ENCODE measurements at regions not wholly inside any gene's neighbourhood (a gene's known extent, or its start where the extent isn't known, plus 50 kb on each side); places are given as distances from the start of the nearest gene placed in this dataset.
"Not testable (repeated sequence)": the region's sequence is repeated elsewhere in the genome, so short reads cannot be mapped to it uniquely, and the experiment has no call there.

- DNase-seq = no peak
These were observed 123.3 kb downstream of the KCNA5 start for GRCh38 chr12:5166976-5167375.

DNA sequence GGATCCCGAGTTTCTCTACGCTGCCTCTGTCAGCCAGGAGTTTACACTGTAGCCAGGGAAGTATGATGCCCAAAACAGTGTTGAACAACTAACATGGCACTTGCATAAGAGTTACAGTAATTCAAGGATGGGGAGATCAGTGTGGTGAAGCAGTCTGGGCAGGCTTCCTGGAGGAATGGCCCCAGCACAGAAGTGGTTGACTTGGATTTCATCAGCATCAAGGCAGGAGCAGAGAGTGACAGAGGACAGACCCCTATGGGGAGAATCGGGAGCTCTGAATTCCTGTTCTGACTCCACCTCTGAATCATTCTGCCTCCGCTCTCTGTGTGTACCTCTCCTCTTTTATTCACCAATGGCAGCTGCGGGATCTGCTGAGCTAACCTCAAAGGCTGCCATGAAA lies 124.5 kb downstream of the KCNA5 start:
- no peak for DNase-seq

- no peak for DNase-seq
These were observed 127.2 kb downstream of the KCNA5 start for GRCh38 chr12:5170844-5171243.

DNA sequence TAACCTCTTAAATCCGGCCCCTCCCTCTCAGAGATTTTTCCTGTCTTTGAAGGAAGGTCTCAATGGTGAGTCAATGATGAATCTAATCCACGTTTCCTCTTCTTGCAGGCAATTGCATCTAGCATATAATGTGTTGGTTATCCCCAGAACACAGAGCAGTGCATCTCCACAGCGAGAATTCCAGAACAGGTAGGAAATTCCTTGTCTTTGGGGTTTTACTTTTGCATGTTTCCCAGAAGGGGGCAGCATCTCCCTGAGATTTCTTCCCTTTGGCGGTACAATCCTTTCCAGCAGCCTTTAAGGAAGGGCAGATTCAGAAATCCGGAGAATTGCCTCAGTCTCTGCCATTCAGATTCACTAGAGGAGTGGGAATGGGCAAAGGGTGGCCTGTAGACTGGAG lies 128.0 kb downstream of the KCNA5 start:
- no peak for DNase-seq

- no peak for DNase-seq
These were observed 129.2 kb downstream of the KCNA5 start for GRCh38 chr12:5172886-5173285.

- DNase-seq = no peak
These were observed 129.9 kb downstream of the KCNA5 start for GRCh38 chr12:5173511-5174011.

DNA sequence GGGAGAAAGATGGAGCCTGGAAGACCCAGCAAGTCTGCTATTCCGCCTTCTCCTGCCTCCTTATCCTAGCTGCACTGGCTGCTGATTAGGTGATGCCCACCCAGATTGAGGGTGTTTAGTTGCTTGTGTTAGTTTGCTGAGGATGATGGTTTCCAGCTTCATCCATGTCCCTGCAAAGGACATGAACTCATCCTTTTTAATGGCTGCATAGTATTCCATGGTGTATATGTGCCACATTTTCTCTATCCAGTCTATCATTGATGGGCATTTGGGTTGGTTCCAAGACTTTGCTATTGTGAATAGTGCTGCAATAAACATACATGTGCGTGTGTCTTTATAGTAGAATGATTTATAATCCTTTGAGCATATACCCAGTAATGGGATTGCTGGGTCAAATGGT lies 131.7 kb downstream of the KCNA5 start:
- DNase-seq = not testable (repeated sequence)

GRCh38 chr12:5176036-5176435 lies 132.4 kb downstream of the KCNA5 start:
- DNase-seq = no peak

- no peak for DNase-seq
These were observed 133.4 kb downstream of the KCNA5 start for GRCh38 chr12:5177096-5177495.

DNA sequence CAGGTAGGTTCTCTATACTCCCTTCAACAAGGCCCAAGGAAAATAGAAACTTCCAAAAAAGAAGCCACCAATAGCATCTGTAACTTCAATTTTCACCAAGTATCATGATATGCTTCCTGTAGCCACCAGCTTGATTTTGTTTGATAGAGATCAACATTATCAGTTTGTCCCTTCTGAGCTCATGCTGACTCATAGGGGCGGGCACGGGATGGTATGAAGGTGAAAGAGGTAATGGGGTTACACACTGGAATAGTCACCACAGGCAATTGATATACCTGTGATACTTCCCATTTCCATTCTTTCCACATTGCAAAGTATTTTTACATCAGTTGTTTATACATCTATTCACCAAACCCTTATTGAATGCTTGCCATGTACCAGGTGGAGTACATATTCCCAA lies 134.1 kb downstream of the KCNA5 start:
- DNase-seq = no peak

DNA sequence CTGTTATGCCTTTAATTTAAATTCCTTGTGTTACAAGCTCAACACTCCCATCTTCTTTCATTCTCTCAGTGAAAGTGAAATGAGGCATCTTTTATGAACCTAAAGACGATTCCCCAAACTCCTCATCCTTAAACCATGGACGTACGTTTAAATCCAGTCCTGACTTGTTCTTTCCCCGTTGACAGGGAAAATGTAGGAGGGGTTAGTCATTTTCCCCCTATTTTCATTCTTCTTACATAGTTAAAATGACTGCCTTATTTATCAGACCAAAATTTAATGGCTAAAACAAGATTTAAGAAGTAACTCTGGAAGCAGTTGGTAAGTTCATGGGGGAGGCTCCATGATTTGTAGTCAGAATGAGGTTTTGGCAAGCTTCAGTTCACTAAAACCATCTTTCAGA lies 134.9 kb downstream of the KCNA5 start:
- DNase-seq = no peak

- DNase-seq = no peak
These were observed 136.8 kb downstream of the KCNA5 start for GRCh38 chr12:5180496-5180895.

DNA sequence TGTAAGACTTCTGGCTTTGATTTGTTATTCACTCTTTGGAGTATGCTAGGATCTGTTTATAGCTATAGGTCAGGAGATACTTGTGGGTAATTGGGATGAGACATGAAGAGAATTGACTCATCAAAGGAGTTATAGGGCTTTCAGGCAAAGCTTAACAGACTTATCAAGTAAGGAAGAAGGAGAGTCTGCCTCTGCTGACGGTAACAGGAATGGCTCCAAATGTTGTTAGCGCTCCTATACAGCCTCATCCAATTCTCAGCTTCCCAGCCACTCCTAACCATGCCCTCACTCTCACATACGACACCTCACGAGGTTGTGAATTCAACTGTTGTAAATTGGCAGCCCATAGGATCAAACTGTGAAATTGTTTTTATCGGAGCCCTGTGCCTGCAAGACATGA lies 140.5 kb downstream of the KCNA5 start:
- DNase-seq = no peak

DNA sequence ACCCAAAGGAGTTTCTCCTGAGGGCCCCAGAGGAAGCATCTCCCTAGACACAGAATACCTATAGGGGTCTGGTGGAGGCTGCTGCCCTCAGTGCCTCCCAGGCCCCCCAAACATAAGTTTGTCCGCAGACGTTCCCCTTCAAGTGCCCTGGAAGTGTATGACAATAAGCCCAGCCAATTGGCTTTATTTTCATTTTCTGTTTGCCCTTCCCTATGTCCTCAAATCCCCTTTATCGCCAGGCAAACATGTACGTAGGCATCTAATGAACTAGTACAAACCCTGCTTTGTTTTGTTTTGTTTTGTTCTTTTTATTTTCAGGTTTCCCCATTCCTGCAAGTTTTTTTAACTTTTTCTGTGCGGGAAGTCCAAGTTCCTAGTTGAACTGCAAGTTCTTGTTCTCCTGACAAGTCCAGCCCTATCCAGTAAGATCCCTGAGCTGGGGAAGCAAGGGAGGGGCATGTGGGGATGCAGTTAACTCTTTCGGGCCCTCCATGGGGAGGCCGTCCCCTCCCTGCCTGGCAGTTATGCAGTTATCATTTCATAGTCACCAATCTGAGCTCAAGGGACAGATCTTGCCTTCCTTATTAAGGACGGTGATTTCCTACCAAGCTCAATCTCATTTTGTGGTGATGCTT lies 141.9 kb downstream of the KCNA5 start:
- DNase-seq = no peak

DNA sequence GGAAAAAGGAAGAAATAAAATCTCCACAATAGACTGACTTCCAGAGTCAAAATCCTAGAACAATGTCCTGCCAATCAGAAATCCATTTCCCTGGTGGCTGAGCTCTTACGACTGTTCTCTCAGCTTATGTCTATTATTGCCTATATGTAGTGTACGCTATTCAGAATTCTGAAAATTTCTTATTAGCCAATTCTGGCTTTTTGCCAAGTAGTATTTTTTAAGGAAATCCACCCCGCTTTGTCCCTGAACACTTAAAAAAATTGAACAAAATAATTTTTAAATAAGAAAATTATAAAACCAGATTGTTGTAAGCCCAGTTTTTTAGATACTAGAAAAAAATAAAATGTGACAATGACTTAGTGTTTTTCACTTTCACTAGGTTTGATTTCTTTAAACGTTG lies 143.0 kb downstream of the KCNA5 start:
- DNase-seq = no peak

DNA sequence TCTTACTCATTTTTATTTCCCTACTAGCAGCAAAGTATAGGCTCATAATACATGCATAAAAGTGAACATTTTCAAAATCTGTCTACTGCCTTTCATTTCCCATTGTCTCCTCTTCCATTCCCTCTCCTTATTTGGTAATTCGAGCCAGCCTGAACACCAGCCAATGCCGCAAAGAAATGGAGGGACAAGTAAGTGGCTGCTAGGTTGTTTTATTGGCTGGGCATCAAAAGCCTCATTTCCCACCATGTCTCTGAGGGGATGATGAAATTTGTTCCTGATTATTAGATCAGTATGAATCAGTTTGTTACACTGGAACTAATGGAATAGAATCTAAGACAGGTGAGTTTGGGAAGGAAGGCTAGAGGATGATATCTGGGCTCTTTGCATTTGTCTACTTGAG lies 143.5 kb downstream of the KCNA5 start:
- no peak for DNase-seq

DNA sequence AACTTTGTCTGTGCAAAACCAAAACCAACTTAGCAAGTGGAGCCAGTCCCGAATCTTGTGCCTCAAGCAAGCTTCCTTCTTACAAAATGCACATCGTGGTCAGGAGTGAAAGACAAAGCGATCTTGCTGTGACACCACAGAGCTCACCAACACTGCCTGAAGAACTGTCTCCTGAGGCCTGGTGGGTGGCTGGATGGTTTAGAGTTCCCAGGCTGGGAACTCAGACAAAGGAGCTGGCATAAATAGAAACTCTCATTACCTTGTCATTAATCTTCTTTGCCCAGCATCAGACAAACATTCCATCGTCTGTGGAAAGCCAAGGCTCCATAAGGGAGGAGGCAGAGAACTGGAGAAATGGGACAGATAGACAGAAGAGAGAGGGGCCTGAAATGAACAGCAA lies 144.8 kb downstream of the KCNA5 start:
- DNase-seq = no peak

DNA sequence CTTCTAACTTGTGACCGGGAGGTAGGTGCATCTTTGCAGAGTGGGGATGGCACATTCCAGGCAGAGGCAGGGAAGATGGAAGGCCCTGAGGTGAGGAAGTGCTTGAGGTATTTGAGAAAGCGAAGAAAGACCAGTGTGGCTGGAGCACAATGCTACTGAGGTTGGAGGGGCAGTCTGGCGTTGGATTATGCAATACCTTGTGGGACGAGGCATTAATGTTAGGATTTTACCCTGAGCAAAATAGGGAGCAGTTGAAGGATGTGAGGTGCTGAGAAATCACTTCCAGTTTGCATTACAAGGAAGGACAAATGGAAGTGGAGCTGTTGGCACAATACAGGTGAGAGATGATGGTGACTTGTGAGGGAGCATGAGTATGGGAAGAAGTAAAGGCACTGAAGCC lies 145.5 kb downstream of the KCNA5 start:
- no peak for DNase-seq

GRCh38 chr12:5191803-5192538 lies 148.3 kb downstream of the KCNA5 start:
- no peak for DNase-seq

GRCh38 chr12:5192726-5193125 lies 149.0 kb downstream of the KCNA5 start:
- DNase-seq = no peak

GRCh38 chr12:5194306-5194705 lies 150.6 kb downstream of the KCNA5 start:
- DNase-seq = no peak

GRCh38 chr12:5195244-5195643 lies 151.6 kb downstream of the KCNA5 start:
- DNase-seq = no peak

- DNase-seq = no peak
These were observed 152.0 kb downstream of the KCNA5 start for GRCh38 chr12:5195691-5196090.

- DNase-seq = no peak
These were observed 153.5 kb downstream of the KCNA5 start for GRCh38 chr12:5197131-5197530.

GRCh38 chr12:5197656-5198055 lies 154.0 kb downstream of the KCNA5 start:
- no peak for DNase-seq
